Epithelial cell of prostate (primary cell): ENCODE measurements at regions not wholly inside any gene's neighbourhood (a gene's known extent, or its start where the extent isn't known, plus 50 kb on each side); places are given as distances from the start of the nearest gene placed in this dataset.

Experiments
- DNase-seq: peaks from one replicate; pipeline ENCODE4 v3.0.0-alpha.2; 2011; ENCODE audit warnings: low read depth, low spot score
- H3K27ac ChIP-seq: fragments of 450-650 bp; 2 replicates; pipeline ENCODE4 v1.5.1; 2017; ENCODE audit warnings: mild to moderate bottlenecking

- no peak for DNase-seq
- H3K27ac ChIP-seq, result no peak overlapping the region
Measured at GRCh38 chr5:175070283-175070682, 345.9 kb downstream of the MSX2 start.

DNA sequence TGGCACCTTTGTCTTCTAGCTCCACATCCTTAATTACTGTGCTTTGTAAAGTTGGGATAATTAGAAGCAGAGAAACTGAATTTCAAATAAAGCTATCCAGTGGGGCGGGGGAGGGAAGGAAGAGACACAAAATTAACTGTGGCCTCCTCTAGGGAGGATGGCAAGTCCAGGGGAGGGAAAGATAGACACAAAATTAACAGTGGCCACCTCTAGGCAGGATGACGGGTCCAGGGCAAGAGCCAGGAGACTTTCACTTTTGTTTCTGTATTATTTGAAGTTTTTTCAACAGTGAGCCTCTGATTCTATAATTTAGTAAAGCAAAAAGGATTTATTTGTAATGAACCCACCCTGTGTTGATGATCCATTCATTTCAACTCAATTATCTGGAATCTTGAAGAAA lies 335.9 kb downstream of the MSX2 start:
- no peak overlapping the region for H3K27ac ChIP-seq
- DNase-seq, result no peak

GRCh38 chr5:175059687-175060211 lies 335.4 kb downstream of the MSX2 start:
- DNase-seq, result no peak
- H3K27ac ChIP-seq, result no peak overlapping the region

- DNase-seq, result no peak
- H3K27ac ChIP-seq, result no peak overlapping the region
Measured at GRCh38 chr5:175056831-175057230, 332.4 kb downstream of the MSX2 start.

GRCh38 chr5:175054243-175054642 lies 329.9 kb downstream of the MSX2 start:
- DNase-seq, result no peak

GRCh38 chr5:175052351-175052750 lies 328.0 kb downstream of the MSX2 start:
- no peak for DNase-seq
- no peak overlapping the region for H3K27ac ChIP-seq

More at GRCh38 chr5:175054243-175054642, 329.9 kb downstream of the MSX2 start:
- no peak overlapping the region for H3K27ac ChIP-seq

DNA sequence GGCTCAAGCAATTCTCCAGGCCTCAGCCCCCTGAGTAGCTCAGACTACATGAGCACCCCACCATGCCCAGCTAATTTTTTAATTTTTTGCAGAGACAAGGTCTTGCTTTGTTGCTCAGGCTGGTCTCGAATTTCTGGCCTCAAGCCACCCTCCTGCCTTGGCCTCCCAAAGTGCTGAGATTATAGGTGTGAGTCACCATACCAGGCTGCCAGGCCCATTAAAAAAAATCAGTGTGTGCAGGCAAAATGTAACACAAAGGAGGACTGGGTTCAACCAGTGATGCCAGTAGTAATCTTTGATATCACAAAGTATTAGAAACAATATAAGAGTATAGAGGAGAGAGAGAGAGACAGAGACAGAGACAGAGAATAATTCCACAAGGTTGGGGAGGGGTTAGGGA lies 322.7 kb downstream of the MSX2 start:
- no peak for DNase-seq
- no peak overlapping the region for H3K27ac ChIP-seq

DNA sequence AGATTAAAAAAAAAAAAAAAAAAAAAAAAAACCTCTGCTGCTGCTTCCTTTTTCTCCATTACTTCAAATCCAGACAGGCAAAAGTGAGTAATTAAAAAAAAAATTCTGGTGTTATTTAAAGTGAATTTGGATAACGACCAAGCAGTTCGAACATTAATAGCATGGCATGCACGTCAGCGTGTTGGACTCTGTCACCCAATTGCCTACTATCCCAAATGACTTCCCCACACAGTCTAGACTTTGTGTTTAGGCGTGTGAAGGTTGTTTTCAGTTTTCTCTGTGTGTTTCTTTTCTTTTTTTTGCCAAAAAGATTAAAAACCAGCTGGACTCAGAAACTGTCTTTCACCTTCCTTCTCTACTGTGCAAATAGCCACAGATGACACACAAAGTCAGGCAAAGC lies 321.4 kb downstream of the MSX2 start:
- no peak for DNase-seq
- H3K27ac ChIP-seq, result no peak overlapping the region

- H3K27ac ChIP-seq, result no peak overlapping the region
- no peak for DNase-seq
Measured at GRCh38 chr5:175037820-175038219, 313.4 kb downstream of the MSX2 start.

- no peak overlapping the region for H3K27ac ChIP-seq
- DNase-seq, result no peak
Measured at GRCh38 chr5:175035882-175036533, 311.6 kb downstream of the MSX2 start.

DNA sequence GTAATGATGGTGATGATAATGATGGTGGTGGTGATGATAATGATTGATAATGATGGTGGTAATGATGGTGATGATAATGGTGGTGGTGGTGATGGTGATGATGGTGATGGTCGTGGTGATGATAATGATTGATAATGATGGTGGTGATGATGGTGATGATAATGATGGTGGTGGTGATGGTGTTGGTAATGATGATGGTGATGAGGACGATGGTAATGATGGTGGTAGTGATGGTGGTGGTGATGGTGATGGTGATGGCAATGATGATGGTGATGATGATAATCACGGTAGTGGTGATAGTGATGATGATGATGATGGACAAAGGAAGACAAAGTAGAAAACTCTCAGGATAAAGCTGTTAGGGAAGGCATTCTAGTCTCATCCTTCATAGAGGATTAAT lies 310.5 kb downstream of the MSX2 start:
- DNase-seq, result no peak
- H3K27ac ChIP-seq, result no peak overlapping the region

GRCh38 chr5:175032741-175033151 lies 308.4 kb downstream of the MSX2 start:
- H3K27ac ChIP-seq, result no peak overlapping the region
- no peak for DNase-seq

GRCh38 chr5:175032013-175032412 lies 307.6 kb downstream of the MSX2 start:
- DNase-seq, result no peak
- H3K27ac ChIP-seq, result no peak overlapping the region

GRCh38 chr5:175027390-175027789 lies 303.0 kb downstream of the MSX2 start:
- DNase-seq, result no peak
- H3K27ac ChIP-seq, result no peak overlapping the region

- DNase-seq, result no peak
- H3K27ac ChIP-seq, result no peak overlapping the region
Measured at GRCh38 chr5:175025077-175025476, 300.7 kb downstream of the MSX2 start.

DNA sequence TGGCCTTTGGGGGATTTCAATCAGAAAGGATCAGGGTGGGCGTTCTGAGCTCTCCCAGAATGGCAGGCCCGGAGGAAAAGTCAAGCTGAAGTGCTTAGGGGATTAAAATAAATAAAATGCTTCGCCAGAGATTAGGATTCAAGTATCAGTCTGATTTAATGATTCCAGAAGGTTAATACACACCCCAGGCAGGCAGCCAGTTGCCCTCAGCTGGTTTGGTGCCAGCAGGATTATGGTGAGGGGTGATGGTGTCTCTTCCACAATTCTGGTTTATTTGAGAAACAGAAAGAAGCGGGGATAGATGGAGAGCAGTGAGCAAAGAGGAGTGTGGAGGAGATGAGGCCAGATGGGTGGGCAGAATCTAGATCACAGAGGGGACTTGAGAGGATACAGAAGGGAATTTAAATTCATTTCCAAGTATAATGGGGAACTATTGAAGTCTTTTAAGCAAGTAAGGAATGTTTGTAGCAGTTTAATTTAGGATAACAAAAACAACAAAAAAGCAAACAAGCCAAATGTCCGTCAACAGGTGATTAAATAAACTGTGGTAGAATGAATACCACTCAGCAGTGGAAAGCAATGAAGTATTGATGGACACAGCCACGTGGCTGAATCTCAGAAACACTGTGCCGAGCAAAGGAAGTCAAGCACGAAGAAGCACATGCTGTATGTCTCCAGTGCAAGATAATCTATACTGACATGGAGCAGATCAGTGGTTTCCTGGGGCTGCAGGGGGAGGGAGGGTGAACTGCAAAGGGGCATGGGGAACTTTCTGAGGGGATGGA lies 297.7 kb downstream of the MSX2 start:
- H3K27ac ChIP-seq, result no peak overlapping the region
- no peak for DNase-seq

GRCh38 chr5:175021321-175021720 lies 296.9 kb downstream of the MSX2 start:
- no peak for DNase-seq
- H3K27ac ChIP-seq, result no peak overlapping the region

GRCh38 chr5:175015028-175015685 lies 290.8 kb downstream of the MSX2 start:
- H3K27ac ChIP-seq, result no peak overlapping the region
- no peak for DNase-seq

GRCh38 chr5:175013251-175013650 lies 288.9 kb downstream of the MSX2 start:
- DNase-seq, result no peak
- no peak overlapping the region for H3K27ac ChIP-seq

DNA sequence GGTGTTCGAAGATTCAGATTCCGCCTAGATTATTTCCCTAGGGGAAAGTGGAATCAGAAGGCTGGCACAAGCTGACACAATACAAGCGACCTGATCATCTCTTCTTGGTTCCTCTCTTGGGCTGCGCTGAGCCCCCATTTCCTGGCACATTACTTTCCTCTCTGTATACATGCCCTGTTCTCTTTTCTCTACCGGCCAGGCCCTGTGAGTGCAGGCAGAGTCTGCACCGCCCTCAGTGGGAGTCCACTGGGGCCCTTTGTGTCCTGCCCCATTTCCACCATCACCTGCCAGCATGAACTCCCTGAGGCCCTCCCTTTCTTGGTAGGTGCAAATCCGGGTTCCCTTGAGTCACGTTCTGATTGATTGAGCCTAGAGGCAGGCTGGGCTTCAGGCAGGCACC lies 287.9 kb downstream of the MSX2 start:
- H3K27ac ChIP-seq, result no peak overlapping the region
- DNase-seq, result no peak

DNA sequence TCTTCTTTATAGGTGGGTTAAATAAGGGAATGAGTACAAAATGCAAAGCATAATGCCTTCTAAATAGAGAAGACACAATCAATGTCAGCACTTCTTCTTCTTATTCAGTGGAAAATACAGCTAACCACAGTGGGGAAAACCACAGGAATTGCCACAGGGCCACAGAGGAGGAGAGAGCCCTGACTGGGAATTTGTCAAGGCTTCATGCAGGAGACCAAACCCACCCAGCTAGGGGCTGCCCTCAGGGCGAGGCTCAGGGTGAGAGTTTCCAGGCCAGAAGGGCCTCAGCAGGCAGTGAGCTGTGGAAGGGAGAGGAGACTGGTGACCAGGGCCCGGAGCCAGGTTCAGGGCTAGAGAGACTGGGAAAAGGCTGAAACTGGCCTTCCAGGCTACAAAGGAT lies 279.1 kb downstream of the MSX2 start:
- H3K27ac ChIP-seq, result no peak overlapping the region
- no peak for DNase-seq
